H1 (cell line): ENCODE measurements at regions not wholly inside any gene's neighbourhood (a gene's known extent, or its start where the extent isn't known, plus 50 kb on each side); places are given as distances from the start of the nearest gene placed in this dataset.

Experiments
- CTCF ChIA-PET: fragments of 300-600 bp; sonication (Branson Sonifier 250); formaldehyde crosslinking; loops from one replicate; lab custom pipeline; 2021; ENCODE audit not compliant: partially characterized antibody; lab: Charles Lee
- POLR2A ChIA-PET: fragments of 300-600 bp; sonication (Branson Sonifier 250); formaldehyde crosslinking; loops from one replicate; lab custom pipeline; 2021; ENCODE audit warnings: inconsistent platforms; ENCODE audit not compliant: partially characterized antibody; lab: Charles Lee
- DNase-seq, 2 experiments: peaks; one replicate each; pipeline versions ENCODE4 v3.0.0 to v3.0.0-alpha.2; 2010 to 2022; ENCODE audit warnings: low spot score in 2 of 2, low read depth in 1 of 2, mixed read lengths in 1 of 2
- FAIRE-seq: peaks from 2 replicates; lab custom pipeline; 2011; peaks lifted over from hg19 to GRCh38; lab: Jason Lieb, UNC
- H2AFZ ChIP-seq: 2 replicates; pipeline ENCODE4 v1.8.1; 2012; ENCODE audit warnings: low read length, inconsistent platforms
- H2AK5ac ChIP-seq: 2 replicates; pipeline ENCODE4 v1.6.1; 2013; ENCODE audit warnings: low read depth, low read length
- H2BK120ac ChIP-seq: replicated peaks from 2 replicates; pipeline ENCODE3; 2013; ENCODE audit warnings: low read depth, low read length, inconsistent platforms
- H2BK12ac ChIP-seq: 2 replicates; pipeline ENCODE4 v1.6.1; 2013; ENCODE audit warnings: low read depth, low read length
- H2BK15ac ChIP-seq: 2 replicates; pipeline ENCODE4 v1.6.1; 2013; ENCODE audit warnings: low read length
- H2BK20ac ChIP-seq: 2 replicates; pipeline ENCODE4 v1.6.1; 2013; ENCODE audit warnings: low read length
- H2BK5ac ChIP-seq: 2 replicates; pipeline ENCODE4 v1.6.1; 2013; ENCODE audit warnings: low read depth, low read length
- H3K14ac ChIP-seq: 2 replicates; pipeline ENCODE4 v1.6.1; 2013; ENCODE audit warnings: inconsistent platforms; ENCODE audit not compliant: insufficient read length
- H3K18ac ChIP-seq: 2 replicates; pipeline ENCODE4 v1.6.1; 2013; ENCODE audit warnings: low read length; ENCODE audit errors: extremely low read depth
- H3K23ac ChIP-seq: 2 replicates; pipeline ENCODE4 v1.6.1; 2013; ENCODE audit warnings: inconsistent platforms; ENCODE audit not compliant: insufficient read length
- H3K23me2 ChIP-seq: 2 replicates; pipeline ENCODE4 v1.6.1; 2013; ENCODE audit warnings: low read depth, low read length
- H3K27ac ChIP-seq: 2 replicates; pipeline ENCODE4 v1.6.1; 2011; ENCODE audit warnings: low read depth, low read length, inconsistent platforms
- H3K27me3 ChIP-seq, 4 experiments: replicated peaks in 1 of 4; 1 replicate in 1 of 4; 2 replicates in 3 of 4; pipeline versions ENCODE4 v1.6.1 to v1.8.1; 2011 to 2013; ENCODE audit warnings: low read length in 3 of 4, mild to moderate bottlenecking in 3 of 4, inconsistent platforms in 2 of 4, mixed read lengths in 2 of 4, moderate library complexity in 1 of 4; ENCODE audit not compliant: control insufficient read depth in 3 of 4, insufficient read depth in 3 of 4; ENCODE audit errors: extremely low read depth in 1 of 4
- H3K36me3 ChIP-seq, 4 experiments: 2 replicates each; pipeline versions ENCODE4 v1.6.1 to v1.8.1; 2011 to 2013; ENCODE audit warnings: mild to moderate bottlenecking in 4 of 4, low read length in 3 of 4, moderate library complexity in 2 of 4, control low read depth in 1 of 4, inconsistent platforms in 1 of 4; ENCODE audit not compliant: insufficient read depth in 4 of 4, control insufficient read depth in 2 of 4
- H3K4ac ChIP-seq: replicated peaks from 2 replicates; pipeline ENCODE3; 2013; ENCODE audit warnings: low read length, low read depth, mixed read lengths, inconsistent platforms; ENCODE audit not compliant: insufficient read length
- H3K4me1 ChIP-seq, 4 experiments: replicated peaks in 1 of 4; 1 replicate in 1 of 4; 2 replicates in 3 of 4; pipeline versions ENCODE4 v1.6.1 to v1.8.1; 2011 to 2013; ENCODE audit warnings: low read length in 3 of 4, inconsistent platforms in 2 of 4, mixed read lengths in 1 of 4; ENCODE audit not compliant: insufficient read depth in 4 of 4, control insufficient read depth in 3 of 4
- H3K4me2 ChIP-seq, 2 experiments: 2 replicates each; pipeline versions ENCODE4 v1.6.1 to v1.8.1; 2011 to 2013; ENCODE audit warnings: low read depth in 2 of 2, low read length in 2 of 2, control low read depth in 1 of 2, inconsistent platforms in 1 of 2, mild to moderate bottlenecking in 1 of 2; ENCODE audit not compliant: insufficient read depth in 1 of 2
- H3K4me3 ChIP-seq, 4 experiments: fragments of 200-600, 300-600 bp in 1 of 4; sonication (generic), shearing (Covaris generic), sonication (Bioruptor Twin) in 1 of 4; 2 replicates each; pipeline versions ENCODE4 v1.5.1 to v1.8.1; 2011 to 2016; ENCODE audit warnings: low read length in 4 of 4, low read depth in 3 of 4, control low read depth in 2 of 4, inconsistent platforms in 2 of 4, mild to moderate bottlenecking in 2 of 4, mixed read lengths in 1 of 4, moderate library complexity in 1 of 4; ENCODE audit not compliant: insufficient read depth in 2 of 4; ENCODE audit errors: extremely low read depth in 1 of 4
- H3K56ac ChIP-seq: replicated peaks from 2 replicates; pipeline ENCODE3; 2013; ENCODE audit warnings: low read depth, mild to moderate bottlenecking, mixed read lengths, low read length, inconsistent platforms; ENCODE audit not compliant: insufficient read length
- H3K79me1 ChIP-seq: 2 replicates; pipeline ENCODE4 v1.6.1; 2013; ENCODE audit warnings: low read depth, low read length, control low read depth
- H3K79me2 ChIP-seq, 2 experiments: 2 replicates each; pipeline versions ENCODE4 v1.6.1 to v1.8.1; 2012 to 2013; ENCODE audit warnings: low read length in 2 of 2, mild to moderate bottlenecking in 2 of 2, inconsistent platforms in 1 of 2; ENCODE audit not compliant: insufficient read depth in 2 of 2, control insufficient read depth in 1 of 2
- H3K9ac ChIP-seq, 4 experiments: replicated peaks in 1 of 4; 1 replicate in 1 of 4; 2 replicates in 3 of 4; pipeline versions ENCODE4 v1.6.1 to v1.8.1; 2011 to 2013; ENCODE audit warnings: low read depth in 3 of 4, low read length in 3 of 4, control low read depth in 2 of 4, mild to moderate bottlenecking in 2 of 4, moderate library complexity in 2 of 4, inconsistent platforms in 1 of 4; ENCODE audit errors: extremely low read depth in 1 of 4
- H3K9me3 ChIP-seq, 2 experiments: 2 replicates each; pipeline versions ENCODE4 v1.6.1 to v1.8.1; 2012 to 2013; ENCODE audit warnings: mild to moderate bottlenecking in 2 of 2, moderate library complexity in 2 of 2, control low read depth in 1 of 2, inconsistent platforms in 1 of 2, low read depth in 1 of 2, low read length in 1 of 2, mixed read lengths in 1 of 2; ENCODE audit not compliant: insufficient read depth in 2 of 2
- H4K20me1 ChIP-seq, 2 experiments: replicated peaks in 1 of 2; 2 replicates each; pipeline versions ENCODE3 to v1.8.1; 2011 to 2013; ENCODE audit warnings: inconsistent platforms in 2 of 2, low read length in 2 of 2, mild to moderate bottlenecking in 1 of 2; ENCODE audit not compliant: insufficient read depth in 2 of 2, control insufficient read depth in 1 of 2
- H4K5ac ChIP-seq: 2 replicates; pipeline ENCODE4 v1.6.1; 2013; ENCODE audit warnings: low read length, low read depth, mixed read lengths, inconsistent platforms; ENCODE audit not compliant: insufficient read length
- H4K8ac ChIP-seq: 2 replicates; pipeline ENCODE4 v1.8.0; 2013; ENCODE audit warnings: mild to moderate bottlenecking, moderate library complexity, low read length, inconsistent platforms; ENCODE audit not compliant: insufficient read depth; ENCODE audit errors: extremely low read depth
- H4K91ac ChIP-seq: replicated peaks from 2 replicates; pipeline ENCODE3; 2013; ENCODE audit warnings: low read length, mixed read lengths, inconsistent platforms; ENCODE audit not compliant: insufficient read length
- CTBP2 ChIP-seq: IDR thresholded peaks from 2 replicates; pipeline ENCODE4 v1.7.0; 2011; ENCODE audit warnings: borderline replicate concordance, mild to moderate bottlenecking, moderate library complexity, mixed read lengths, low read length; ENCODE audit not compliant: insufficient read depth, insufficient read length
- EP300 ChIP-seq, 2 experiments: IDR thresholded peaks; 1 replicate in 1 of 2; 2 replicates in 1 of 2; pipeline ENCODE4 v1.6.1; 2011 to 2012; ENCODE audit warnings: low read depth in 2 of 2, low read length in 2 of 2, mild to moderate bottlenecking in 2 of 2, borderline replicate concordance in 1 of 2, inconsistent platforms in 1 of 2, moderate library complexity in 1 of 2
- JUN ChIP-seq: IDR thresholded peaks from 2 replicates; pipeline ENCODE4 v1.6.1; 2011; ENCODE audit warnings: low read depth, mild to moderate bottlenecking, improper control_type of control experiment, low read length
- KDM4A ChIP-seq: IDR thresholded peaks from one replicate; pipeline ENCODE4 v1.7.1; 2012; ENCODE audit warnings: low read depth, mild to moderate bottlenecking, moderate library complexity, low read length, inconsistent platforms; ENCODE audit not compliant: severe bottlenecking
- RBBP5 ChIP-seq: IDR thresholded peaks from 2 replicates; pipeline ENCODE4 v1.7.1; 2012; ENCODE audit warnings: low read depth, mild to moderate bottlenecking, inconsistent platforms, low read length, moderate library complexity, borderline replicate concordance
- RFX5 ChIP-seq: IDR thresholded peaks from 2 replicates; pipeline ENCODE4 v1.6.1; 2011; ENCODE audit warnings: low read depth, low read length, improper control_type of control experiment, borderline replicate concordance
- SAP30 ChIP-seq: fragments of 300-600 bp; sonication (generic); IDR thresholded peaks from 2 replicates; pipeline ENCODE4 v1.7.1; 2012; ENCODE audit warnings: low read length, moderate library complexity, mild to moderate bottlenecking, inconsistent platforms; ENCODE audit not compliant: insufficient read depth, insufficient replicate concordance
- SP4 ChIP-seq: IDR thresholded peaks from 2 replicates; pipeline ENCODE4 v1.6.1; 2012; ENCODE audit warnings: low read length, inconsistent platforms
- ZNF274 ChIP-seq: IDR thresholded peaks from 2 replicates; pipeline ENCODE4 v1.7.0; 2012; ENCODE audit warnings: low read length, borderline replicate concordance; ENCODE audit errors: extremely low read depth

DNA sequence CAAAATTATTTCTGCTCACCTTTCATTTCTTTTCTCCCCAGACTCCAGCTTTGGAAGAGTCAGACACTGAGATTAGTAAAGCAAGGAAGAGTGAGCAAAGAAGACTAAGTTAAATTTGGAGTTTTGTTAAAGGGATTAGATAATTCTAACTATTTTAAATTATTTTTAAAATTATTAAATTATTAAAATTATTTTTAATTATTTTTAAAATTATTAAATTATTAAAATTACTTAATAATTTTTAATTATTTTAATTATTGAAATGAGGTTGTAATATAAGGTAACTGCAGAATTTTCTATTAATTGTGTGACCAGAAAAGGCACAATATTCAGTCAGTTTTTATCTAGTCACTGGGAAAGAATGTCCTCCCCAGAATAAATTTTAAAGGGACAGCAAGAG is 185.0 kb upstream of the EOMES start:
- H3K36me3 ChIP-seq: no peaks in the 10 kb centered on the region
- H3K4me3 ChIP-seq: no peak overlapping the region
- no peak overlapping the region for H3K27ac ChIP-seq
- no peak overlapping the region for H3K18ac ChIP-seq
- no peak overlapping the region for H2BK5ac ChIP-seq
- H2BK12ac ChIP-seq: no peak overlapping the region
- H3K23ac ChIP-seq: no peak overlapping the region
- H3K79me1 ChIP-seq: no peaks in the 10 kb centered on the region
- peaks cover 0 to 5% (median 0%) of the 10 kb centered on the region in 4 experiments; a peak in 2 of 7 replicates for H3K4me1 ChIP-seq
- H3K56ac ChIP-seq: no peak overlapping the region
- H3K23me2 ChIP-seq: no peaks in the 10 kb centered on the region
- no peaks in the 10 kb centered on the region for H4K20me1 ChIP-seq
- POLR2A ChIA-PET: no interaction called here
- TF ChIP-seq ZNF274 (no peak), JUN (no peak), SP4 (no peak), EP300 (IDR thresholded peaks at IDR 0.05; ENCODE audit: borderline replicate concordance in 1 of 2, low read depth in 2 of 2, low read length in 2 of 2) (no peak), RBBP5 (no peak), SAP30 (no peak), KDM4A (no peak), CTBP2 (no peak), RFX5 (no peak)
- no peak overlapping the region for H3K14ac ChIP-seq
- no peak overlapping the region for H2BK120ac ChIP-seq
- DNase-seq: no peak
- H4K8ac ChIP-seq: no peak overlapping the region
- H3K27me3 ChIP-seq: no peaks in the 10 kb centered on the region
- no peak overlapping the region for H3K9ac ChIP-seq
- no peaks in the 10 kb centered on the region for H3K79me2 ChIP-seq
- H3K4me2 ChIP-seq: no peak overlapping the region
- no peak overlapping the region for H2BK20ac ChIP-seq
- no peaks in the 10 kb centered on the region for H3K9me3 ChIP-seq
- no peak overlapping the region for H2BK15ac ChIP-seq
- H2AK5ac ChIP-seq: no peak overlapping the region
- no peak overlapping the region for H4K91ac ChIP-seq
- CTCF ChIA-PET: no interaction called here
- H4K5ac ChIP-seq: no peak overlapping the region
- H3K4ac ChIP-seq: no peak overlapping the region
- no peak for FAIRE-seq
- H2AFZ ChIP-seq: no peak overlapping the region
